GM21825 (cell line): ENCODE measurements at regions not wholly inside any gene's neighbourhood (a gene's known extent, or its start where the extent isn't known, plus 50 kb on each side); places are given as distances from the start of the nearest gene placed in this dataset.
"Not testable (repeated sequence)": the region's sequence is repeated elsewhere in the genome, so short reads cannot be mapped to it uniquely, and the experiment has no call there.

ENCODE experiments used
- ATAC-seq: cut with Tn5 transposase; IDR thresholded peaks from one replicate; pipeline ENCODE4 v1.9.1; 2021; ENCODE audit warnings: mild to moderate bottlenecking, moderate library complexity; ENCODE audit not compliant: unreplicated experiment

DNA sequence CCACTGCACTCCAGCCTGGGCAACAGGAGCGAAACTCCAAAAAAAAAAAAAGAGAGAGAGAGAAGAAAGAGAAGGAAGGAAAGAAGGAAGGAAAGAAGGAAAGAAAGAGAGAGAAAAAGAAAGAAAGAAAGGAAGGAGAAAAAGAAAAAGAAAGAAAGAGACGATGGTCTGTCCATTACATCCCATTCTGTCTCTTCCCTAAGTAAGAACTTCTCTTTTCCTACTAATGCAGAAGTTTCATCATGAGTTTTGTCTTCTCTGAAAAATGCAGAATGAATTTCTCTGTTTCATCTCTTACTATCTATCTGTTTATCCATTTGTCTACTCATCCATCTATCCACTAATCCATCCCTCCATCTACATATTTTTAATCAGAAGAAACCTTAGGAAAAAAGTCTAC, 94.9 kb upstream of the MED13 start:
- no peak for ATAC-seq

DNA sequence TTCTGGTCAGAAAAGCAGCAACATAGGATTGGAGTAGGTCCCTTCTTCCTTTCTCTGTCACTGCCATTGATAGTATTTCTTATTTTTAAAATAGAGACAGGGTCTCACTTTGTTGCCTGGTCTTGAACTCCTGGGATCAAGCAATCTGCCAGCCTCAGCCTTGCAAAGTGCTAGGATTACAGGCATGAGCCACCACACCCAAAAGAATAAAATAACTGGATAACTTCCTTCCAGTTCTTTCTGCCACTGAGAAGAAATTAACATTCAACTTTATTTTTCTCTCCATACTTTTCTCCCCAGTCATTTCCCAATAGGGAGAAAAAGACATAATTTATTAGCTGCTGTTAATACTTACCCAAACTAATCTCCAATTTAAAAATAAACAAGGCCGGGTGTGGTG, 91.9 kb upstream of the MED13 start:
- no peak for ATAC-seq

DNA sequence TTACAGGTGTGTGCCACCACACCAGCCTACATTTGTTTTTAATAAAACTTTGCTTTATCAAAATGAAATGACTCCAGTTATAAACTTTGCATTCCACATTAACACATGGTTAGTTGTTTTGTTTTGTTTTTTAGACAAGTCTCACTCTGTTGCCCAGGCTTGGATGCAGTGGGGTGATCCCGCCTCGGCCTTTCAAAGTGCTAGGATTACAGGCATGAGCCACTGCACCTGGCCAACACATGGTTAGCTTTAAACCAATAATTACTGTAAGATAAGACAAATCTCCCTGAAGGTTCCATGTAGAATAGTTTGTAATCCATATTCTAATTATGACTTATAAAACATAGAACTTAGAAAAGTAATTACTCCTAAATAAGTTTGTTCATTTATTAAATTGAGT, 89.8 kb upstream of the MED13 start:
- ATAC-seq: no peak

DNA sequence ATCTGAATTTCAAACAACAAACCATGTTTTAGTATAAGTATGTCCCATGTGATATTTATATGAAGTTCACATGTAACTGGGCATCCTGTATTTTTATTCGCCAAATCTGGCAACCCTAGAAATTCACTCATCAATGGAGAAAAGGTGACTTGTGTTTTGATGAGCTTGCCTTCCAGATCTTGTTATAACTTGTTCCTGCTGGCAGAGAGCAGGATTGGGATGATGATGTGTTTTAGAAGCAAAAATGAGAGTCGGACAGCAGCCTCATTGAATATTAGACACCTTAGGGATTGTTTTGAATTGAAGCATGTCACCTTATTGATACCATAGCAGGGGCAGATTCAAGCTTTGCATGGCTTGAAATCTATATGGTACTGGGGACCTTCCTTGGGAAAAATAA, 85.4 kb upstream of the MED13 start:
- no peak for ATAC-seq

DNA sequence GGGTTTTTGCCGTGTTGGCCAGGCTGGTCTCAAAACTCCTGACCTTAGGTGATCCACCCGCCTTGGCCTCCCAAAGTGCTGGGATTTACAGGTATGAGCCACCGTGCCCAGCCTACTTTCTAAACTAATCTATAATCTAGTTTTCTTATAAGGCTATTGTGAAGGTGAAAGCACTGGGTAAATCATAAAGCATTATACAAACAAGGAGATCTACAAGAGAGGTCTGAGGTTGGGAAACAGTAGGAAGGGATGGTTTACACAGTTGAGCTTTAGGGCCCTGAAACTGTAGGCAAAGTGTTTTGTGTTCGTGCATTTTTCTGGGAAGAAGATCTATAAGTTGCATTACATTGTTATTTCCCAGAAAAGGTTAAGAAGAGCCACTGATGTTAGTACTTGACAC, 84.9 kb upstream of the MED13 start:
- no peak for ATAC-seq

DNA sequence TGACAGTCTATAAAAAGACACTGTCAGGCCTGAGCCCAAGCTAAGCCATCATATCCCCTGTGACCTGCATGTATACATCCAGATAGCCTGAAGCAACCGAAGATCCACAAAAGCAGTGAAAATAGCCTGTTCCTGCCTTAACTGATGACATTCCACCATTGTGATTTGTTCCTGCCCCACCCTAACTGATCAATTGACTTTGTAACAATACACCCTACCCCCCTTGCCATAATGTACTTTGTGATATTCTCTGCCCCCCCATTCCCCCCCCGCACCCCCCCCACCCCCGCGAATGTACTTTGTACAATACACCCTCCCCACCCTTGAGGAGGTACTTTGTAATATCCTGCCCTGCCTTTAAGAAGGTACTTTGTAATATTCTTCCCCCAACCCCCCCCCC, 82.2 kb upstream of the MED13 start:
- no peak for ATAC-seq

DNA sequence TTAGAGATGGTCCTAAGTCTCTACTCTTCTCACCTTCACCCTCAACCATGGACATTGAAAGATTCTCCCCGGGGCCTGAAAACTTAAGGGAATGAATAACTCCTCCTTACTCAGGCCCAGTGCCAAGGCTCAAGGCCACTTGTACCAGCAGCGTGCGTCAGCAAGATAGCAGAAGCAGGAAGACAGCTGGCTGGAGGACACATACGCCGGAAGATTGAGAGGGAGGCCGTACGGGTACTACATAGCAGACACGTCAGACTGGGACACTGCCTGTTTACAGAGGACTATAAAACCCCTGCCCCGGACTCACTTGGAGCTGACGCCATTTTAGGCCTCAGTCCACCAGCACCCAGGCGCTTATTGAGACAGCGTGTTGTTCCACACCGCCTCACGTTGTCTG, 75.8 kb upstream of the MED13 start:
- ATAC-seq: no peak

DNA sequence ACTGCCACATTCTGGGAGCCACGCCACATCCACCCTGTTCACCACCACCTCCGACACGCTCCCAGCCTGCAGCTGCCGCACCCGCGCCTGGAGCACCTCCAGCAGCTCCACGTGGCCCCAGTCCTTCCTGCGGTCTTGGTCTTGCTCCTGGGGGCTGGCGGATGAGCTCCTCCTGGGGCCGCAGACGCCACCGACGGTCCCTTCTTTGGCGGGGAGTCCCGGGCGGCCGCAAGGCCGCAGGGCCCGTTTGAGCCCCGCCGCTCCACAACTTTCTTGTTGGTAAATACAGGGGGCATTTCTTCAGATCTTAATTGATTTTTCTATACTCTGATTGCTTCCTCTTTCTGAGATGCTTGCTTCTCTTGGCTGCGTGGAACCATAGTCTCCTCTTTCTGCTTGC, 75.3 kb upstream of the MED13 start:
- ATAC-seq: no peak

DNA sequence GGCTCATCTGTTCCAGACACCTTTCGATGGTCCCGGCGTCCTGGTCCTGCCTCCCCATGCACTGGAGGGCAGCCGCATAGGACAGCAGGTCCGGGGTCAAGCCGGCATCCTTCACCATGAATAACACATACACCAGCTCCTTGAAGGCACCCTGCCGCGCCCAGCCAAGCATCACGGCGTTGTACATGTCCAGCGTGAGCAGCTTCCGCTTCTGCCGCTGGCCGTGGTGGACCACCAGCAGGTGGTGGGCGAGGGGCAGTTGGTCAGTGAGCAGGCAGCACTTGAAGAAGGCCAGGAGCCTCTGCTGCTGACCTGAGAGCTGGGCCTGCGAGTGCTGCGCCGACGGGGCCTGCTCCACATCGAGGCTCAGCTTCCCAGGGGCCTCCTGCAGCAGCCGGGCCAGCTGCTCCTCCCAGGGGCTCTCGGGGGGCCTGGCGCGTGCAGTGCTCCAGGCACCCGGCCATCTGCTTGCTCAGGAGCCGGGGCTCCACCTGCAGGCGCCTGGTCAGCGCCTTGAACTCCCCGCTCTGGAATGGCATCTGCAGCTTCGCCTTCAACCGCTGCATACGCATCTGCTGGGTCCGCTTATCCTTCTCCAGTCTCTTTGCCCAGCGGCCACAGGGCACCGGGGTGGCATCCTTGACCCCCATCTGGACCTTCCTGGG, 74.7 kb upstream of the MED13 start:
- not testable (repeated sequence) for ATAC-seq

DNA sequence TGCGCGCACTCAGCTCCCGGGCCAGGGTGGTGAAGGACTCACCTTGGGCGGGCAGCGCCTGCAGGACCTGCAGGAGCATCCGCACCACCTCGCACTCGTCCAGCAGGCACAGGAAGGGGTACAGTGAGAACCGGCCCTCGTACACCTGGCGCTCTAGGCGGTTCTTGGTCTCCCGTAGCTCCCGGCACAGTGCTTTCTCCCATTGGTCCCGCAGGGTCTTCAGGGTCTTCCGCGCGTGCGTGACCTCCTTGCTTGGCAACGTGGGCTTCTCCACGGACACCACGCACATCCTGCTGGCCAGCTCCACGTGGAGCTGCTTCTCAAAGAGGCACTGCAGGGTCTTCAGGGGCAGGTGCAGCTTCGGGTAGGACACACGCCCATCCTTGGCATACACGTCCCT, 74.1 kb upstream of the MED13 start:
- no peak for ATAC-seq

DNA sequence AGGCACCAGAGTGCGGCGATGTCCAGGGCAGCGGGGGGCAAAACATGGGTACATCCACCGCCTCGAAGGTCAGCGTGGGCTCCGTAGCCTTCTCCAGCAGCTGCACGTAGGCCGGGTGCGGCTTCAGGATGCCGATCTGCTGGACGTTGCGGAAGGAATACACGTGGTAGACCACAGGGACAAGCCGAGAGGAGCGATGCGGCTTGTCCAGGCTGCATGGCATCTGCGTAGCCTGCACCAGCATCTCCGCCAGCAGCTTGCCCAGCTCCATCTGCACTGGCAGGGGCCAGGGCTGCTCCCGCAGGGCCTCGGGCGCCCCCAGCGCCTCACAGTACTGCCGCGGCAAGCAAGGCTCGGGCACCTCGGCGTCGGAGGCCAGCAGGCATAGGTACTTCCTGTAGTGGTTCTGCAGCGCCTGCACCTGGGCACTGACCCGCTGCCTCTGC, 73.6 kb upstream of the MED13 start:
- ATAC-seq: not testable (repeated sequence)

DNA sequence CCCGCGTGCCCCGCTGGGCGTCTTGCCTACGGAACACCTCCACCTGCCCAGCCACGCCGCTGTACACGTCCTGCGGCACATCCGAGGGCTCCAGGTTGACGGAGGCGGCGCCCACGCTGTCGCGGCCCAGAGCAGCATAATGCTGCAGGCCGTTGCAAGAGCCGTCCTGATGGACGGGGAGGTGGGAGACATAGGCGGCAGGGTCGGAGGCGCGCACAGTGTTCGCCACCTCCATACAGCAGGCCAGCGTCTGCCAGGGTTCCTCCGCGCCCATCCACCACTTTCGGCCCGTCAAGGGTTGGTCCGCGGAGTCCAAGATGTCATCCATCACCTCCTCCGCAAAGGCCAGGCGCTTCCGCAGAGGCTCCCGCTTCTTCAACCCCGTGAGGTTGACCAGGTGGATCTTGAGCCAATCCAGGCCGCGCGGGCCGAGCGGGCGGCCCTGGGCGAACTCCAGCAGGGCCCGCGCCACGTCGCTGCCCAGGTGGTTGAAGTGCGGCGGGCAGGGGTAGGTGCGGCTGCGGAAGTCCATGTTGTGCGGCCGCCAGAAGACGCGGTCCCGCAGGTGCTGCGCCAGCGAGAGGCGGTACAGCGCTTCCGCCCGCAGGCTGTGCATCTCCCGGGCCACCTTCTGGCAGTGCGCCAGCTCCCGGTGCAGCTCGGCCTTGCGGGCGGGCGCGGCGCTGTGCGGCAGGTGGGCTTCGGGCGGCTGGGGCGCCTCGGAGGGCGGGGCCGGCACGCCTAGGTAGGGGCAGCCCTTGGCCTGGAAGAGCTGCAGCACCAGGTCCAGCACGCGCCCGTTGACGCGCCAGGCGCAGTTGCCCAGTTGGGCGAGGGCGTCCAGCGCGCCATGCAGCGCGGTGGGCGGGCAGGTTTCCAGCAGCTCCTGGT, 72.9 kb upstream of the MED13 start:
- not testable (repeated sequence) for ATAC-seq

DNA sequence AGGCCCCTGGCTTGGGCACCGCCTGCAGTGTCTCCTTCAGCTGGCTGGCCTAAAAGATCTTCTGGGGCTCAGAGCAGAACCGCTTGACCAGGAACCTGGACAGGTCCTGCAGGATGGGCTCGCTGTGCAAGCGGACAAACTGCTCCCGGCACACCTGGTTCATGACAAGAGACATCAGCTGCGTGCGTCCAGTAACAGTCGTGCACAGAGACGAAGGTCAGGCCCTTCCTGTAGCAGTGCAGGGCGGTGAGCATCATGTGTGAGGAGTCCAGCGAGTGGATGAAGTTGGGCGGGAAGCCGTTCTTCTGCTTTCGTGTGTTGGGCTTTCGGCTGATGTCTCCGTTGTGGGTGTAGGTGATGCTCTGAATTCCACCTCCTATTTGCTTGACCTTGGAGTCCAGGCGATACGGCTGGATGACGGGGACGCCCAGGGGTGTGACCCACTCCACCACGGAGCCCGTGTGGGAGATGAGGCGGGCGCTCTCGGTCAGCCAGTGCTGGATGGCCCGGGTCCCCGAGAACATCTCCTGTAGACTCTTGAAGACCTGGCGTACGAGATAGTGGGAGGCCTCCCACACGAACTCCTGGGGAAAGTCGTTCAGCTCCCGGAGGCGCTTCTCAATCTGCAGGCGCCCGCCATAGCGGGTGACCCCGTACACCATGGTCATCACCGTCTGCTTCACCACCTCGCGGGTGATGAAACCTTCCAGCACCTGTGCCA, 72.1 kb upstream of the MED13 start:
- ATAC-seq: not testable (repeated sequence)

DNA sequence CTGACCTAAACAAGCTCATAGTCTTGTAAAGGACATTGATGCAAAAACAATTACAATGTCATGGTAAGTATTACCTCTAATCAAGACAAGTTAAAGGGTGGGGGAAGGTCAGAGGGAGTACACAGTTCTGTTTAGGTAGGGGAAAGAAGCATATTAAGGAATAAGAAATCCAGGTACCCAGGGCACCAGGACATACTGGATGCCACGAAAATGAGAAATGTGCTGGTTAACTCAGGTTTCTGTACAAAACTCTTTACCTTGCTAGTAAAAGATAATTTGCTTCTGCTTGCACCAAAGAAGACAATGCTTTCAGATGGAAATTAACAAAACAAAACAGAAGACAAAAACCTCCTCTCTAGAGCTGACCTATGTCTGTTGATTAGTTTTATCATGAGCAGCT, 70.7 kb upstream of the MED13 start:
- no peak for ATAC-seq

DNA sequence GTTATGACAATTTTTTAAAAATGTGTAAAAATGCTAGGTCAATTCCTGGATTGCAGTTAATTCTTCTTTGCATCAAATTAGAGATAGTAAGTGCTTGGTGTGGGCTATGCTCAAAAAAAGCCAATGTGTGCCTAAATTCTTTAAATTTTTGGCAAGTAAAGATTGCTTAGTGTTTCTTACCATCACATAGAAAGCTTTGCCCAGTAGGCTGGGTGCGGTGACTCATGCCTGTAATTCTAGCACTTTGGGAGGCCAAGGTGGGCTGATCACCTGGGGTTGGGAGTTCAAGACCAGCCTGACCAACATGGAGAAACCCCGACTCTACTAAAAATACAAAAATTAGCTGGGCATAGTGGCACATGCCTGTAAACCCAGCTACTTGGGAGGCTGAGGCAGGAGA, 70.0 kb upstream of the MED13 start:
- not testable (repeated sequence) for ATAC-seq

DNA sequence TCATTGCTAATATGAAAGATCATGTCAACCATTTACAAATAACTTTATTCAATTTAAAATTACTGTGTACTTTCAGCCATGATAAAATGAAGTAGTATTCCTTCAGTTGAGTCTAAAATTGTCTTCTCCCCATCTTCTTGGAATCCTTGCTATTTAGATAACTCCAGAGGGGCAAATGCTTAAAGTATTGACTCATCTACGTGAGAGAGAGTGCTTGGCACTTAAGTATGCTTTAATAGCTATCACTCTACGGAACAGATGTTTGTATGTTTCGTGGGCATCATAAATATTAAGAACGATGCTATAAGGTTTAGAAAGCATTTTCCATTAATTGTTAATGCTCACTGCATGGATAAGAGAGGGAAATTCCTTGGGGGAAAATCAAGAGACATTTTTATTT, 69.3 kb upstream of the MED13 start:
- ATAC-seq: no peak

DNA sequence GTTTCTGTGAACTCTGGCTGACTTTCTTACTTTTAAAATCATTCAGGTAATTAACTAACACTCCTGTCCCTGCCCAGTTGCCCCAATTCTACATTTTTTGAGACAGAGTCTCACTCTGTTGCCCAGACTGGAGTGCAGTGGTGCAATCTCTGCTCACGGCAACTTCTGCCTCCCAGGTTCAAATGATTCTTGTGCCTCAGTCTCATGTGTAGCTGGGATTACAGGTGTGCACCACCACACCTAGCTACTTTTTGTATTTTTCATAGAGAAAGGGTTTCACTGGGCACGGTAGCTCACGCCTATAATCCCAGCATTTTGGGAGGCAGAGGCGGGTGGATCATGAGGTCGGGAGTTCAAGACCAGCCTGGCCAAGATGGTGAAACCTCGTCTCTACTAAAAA, 66.2 kb upstream of the MED13 start:
- not testable (repeated sequence) for ATAC-seq

DNA sequence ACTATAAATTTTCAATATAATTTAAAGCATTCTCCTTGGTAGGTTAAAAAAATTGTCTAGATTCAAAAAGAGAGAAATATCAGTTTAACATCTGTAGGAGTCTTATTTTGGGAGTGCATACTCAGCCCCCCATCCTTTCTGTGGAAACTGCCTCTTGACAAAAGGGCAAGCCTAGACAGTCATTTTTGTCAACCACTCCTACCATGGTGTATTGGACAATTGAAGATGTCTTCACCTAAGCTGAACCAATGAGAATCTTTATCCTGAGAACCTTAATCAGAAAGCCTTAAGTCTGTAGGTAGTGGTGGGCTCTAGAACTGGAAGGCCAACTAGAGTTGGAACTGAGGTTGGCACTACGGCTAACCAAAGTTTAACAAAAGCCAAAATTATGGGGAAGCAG, 65.7 kb upstream of the MED13 start:
- ATAC-seq: no peak

DNA sequence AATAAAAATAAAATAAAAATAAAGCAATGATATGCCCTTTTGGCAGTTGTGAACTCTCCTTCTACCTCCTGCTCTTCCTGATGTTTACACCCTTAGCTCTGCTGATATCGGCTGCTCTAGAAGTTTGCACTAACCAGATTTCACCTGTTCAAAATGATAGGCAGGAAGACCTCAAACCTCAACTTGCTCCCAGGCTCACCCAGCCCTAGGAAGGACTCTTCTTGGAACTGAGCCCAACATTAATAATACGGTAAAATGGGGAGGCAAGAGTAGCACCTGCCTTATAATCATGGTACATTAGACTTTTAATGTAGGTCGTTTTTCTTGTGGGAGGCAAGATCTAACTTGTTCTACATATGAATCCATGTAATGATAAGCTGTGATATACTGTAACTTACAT, 61.2 kb upstream of the MED13 start:
- no peak for ATAC-seq

DNA sequence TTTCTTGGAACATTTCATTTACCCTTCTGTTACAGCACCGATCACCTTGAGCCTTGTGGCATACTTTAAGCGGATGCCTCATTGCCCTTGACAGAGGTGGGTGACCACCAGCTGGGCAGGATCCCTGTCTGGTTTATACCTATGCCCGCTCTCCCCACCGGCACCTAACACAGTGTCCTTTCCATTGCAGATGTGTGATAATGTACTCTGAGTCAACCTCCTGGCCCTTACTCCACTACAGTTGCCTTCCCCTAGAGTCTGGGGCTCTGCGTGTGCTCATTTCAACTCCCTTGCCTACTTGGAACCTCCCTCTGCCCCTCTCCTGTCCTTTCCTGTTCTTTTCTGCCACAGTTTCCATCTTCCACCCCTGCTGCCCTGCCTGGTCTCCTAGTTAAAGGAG, 60.2 kb upstream of the MED13 start:
- ATAC-seq: no peak

DNA sequence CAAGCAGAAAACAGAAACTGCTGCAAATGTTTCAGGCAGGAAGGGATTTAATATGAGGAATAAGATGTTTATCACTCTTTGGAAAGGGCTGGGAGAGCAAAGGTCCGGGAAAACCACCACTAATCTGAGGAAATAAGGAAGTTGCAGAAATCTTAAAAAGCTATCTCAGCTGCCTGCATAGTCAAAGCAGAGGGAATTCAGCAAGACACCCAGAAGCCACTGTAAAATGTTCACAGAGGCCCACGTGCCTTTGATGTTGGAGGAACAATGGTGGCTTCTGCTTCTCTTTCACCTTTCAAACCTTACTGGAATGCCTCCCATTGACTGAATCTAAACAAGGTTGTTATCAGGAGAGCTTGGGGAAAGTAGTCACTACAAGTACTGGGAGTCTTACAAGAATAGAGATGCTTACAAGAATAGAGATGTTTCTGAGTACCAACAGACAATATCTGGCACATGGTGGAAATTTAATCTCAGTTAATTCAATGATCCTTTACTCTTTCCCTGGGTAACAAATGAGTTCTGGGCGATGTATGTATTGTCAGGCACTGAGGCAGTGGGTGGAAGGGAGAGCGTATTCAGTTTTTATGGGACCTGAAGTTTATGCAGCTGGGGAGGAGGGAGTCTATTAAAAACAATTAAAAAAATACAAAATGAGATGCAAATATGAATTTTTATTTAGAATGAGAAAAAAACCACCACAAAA, 56.1 kb upstream of the MED13 start:
- ATAC-seq: no peak
